ENCODE measurements at regions not wholly inside any gene's neighbourhood (a gene's known extent, or its start where the extent isn't known, plus 50 kb on each side); places are given as distances from the start of the nearest gene placed in this dataset.
"Not testable (repeated sequence)": the region's sequence is repeated elsewhere in the genome, so short reads cannot be mapped to it uniquely, and the experiment has no call there.

DNA sequence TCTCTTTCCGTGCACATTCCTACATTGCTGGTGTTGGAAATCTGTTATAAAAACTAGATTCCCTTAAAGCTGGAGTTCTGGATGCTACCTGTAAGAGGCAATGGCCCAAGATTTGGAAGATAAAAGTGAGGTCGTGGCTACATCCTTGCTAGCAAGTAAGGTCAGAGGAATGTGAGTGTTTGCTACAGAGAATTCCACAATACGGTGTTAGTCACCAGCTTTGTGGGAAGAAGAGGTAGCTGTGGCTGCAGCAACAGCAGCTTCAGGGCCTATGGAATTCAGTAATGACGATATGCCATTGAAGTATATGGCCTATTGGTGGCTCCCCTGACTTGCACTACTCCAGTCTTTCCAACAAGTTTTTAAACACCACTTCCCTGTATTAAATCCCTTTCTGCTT, 227.7 kb upstream of the TMEM260 start:
- no peak for DNase-seq

DNA sequence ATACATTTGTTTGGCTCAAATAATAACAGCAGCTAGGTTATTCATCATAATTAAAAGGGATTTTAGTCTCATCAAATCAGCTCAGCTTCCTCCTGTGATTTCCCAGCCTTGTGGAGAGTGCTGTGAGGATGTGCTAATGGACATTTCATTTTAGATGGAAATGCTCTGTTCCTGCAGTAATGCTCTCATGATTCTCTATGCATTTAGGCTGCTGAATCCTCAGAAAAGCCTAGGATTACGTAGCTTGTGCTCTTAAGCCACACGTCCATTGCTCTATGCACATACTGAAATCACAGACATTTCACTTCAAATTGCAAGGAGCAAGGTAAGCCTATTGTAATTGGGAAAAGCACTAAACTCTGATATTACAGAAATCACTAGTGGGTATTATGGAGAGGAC, 226.6 kb upstream of the TMEM260 start:
- no peak for DNase-seq

DNA sequence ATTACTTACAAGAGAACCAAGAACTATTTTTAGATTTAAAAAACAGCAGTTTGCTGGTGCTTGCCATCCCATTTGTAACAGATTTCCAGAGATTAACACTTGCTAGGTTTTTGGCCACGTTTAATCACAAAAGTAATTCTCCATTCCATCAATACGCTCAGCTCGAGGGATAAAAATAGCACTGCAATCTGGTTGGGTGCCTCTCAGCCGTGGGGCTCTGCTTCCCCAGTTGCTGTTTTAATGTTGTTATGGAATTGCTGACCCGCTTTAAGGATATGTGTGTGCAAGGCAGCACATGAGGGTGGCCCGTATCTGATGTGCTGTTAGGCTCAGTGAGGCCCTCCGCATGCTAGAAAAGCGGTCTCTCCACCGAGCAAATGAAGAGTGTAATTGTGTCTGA, 222.2 kb upstream of the TMEM260 start:
- DNase-seq = no peak

DNA sequence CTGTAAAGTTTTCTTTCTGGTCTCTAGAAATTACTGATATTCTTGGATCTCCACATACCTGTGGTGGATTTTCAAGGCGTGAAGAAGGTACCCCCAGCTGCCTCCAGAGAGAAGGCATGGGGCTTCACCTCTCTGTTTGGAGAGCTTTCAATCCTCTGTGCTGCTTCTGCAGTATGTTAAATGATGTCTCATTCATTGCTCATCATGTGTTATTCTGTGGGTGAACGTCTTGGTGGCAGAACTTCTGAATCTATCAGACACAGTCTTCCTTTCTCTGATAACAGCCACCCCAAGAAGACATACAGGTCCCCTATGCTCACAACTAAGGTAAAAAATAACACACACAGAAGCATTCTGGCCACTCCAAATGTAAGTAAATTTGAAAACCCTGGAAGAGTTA, 221.3 kb upstream of the TMEM260 start:
- no peak for DNase-seq

DNA sequence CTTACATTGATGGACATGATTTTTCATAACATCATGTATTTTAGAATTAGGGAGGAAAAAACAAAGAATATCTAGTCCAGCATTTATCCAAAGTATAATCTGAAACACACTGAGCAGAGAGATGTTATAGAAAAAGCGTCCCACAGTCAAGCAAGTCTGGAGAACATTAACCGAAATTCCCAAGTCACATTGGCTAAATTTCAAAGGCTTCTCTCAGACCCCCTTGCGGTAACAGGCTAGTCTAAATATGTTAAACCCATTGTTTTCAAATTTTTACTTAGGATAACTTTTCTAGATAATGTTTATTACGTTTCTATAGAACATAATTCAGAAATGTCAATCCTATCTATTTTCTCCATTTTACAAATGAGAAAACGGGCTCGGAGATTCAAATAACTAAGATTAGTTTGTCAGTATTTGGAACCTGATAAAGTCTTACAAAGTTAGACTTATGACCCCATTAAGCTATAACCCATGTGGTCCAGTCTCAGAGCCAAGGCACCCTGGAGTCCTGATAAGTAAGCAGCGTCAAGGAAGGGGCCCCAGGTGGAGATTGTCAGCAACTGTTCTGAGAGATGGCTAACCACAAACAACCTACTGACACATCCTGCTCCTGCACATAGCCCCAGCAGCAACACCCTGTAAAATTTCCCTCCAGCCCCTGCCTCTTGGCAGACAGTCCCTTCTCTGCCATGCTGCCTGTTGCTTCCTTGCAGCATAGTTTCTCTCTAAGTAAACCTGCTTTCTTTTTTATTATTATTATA, 220.6 kb upstream of the TMEM260 start:
- no peak for DNase-seq

DNA sequence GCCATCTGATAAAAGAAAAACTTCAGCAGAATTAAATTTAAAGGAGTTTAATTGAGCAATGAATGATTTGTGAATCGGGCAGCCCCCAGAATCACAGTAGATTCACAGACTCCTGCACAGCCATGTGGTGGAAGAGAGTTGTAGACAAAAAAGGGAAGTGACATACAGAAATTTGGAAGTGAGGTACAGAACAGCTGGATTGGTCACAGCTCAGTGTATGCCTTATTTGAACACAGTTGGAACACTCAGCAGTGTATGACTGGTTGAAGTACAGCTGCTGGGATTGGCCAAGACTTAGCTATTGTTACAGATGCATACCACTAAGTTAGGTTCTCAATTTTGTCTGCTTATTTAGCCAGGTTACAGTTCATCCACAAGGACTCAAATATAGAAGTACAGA, 213.9 kb upstream of the TMEM260 start:
- DNase-seq = not testable (repeated sequence)

DNA sequence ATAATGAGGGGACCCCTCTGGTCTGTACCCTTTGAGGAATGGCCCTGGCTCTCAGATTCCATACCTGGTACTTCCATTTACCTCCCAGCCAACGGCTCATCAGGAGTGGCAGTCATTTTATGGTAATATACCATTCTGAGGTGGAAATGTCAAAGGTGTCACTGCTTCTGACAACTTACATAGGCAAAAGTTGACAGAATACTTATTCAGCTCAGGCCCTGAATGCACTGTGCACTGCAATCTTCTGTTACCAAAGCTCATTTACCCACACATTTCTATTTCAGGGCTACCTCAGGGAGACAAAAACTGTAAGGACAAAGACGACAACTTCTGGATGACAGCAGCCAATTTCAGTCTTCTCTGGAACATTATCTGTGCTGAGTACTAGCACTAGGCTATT, 212.2 kb upstream of the TMEM260 start:
- no peak for DNase-seq

DNA sequence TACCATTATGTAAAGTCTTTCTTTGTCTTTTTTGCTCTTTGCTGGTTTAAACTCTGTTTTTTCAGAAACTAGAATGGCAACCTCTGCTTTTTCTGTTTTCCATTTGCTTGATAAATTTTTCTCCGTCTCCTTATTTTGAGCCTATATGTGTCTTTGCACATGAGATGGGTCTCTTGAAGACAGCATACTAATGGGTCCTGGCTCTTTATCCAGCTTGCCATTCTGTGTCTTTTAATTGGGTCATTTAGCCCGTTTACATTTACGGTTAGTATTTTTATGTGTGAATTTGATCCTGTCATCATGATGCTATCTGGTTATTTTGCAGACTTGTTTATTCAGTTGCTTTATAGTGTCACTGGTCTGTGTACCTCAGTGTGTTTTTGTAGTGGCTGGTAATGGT, 207.9 kb upstream of the TMEM260 start:
- no peak for DNase-seq

DNA sequence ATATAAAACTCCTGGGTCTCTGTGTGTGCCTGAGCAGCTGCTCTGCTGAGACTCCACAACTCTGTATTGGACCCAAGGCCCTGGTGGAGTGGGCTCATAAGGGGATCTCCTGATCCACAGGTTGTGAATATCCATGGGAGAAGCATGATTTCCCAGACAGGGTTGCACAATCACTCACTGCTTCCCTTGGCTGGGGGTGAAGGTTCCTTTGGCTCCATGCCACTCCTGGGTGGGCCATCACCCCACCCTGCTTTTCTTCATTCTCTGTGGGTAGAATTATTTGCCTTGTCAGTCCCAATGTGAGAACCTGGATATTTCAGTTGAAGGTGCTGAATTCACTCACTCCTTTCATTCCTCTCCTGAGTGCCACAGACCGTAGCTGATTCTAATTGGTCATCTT, 205.2 kb upstream of the TMEM260 start:
- no peak for DNase-seq

DNA sequence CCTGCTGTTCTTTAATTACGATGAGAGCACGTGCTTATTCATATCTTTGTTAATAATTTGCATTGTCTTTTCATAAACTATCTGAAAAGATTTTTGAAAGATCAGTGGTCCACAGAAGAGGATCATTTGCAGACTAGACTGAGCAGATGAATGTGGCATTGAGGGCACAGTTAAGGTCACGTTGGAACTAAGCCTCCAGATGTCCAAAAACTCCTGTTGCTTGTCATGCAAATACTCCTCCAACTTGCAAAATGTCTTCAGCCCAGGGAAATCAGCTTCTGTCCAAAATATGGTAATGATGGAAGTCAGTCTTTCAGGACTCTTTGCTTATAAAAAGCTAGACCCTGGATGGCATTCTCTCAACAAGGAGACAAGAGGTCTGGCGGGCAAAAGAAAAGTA, 201.6 kb upstream of the TMEM260 start:
- DNase-seq = no peak

DNA sequence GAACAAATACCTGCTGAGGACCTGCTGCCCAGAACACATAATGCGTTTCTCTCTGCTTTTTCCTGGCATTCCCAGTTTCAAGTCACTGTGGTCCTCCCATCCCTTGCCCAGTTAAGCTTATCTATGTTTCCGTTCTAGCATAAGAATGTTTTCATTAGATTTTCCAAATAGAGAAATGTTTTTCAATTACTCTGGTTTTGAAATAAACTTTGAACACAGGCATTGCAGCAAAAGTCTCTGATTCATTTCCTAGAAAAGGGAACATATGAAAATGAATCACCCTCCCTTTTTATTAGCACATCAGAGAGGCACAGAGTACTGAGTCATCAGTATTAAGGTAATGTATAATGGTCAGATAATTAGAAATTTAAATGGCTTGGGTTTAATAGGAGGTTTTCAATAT, 201.1 kb upstream of the TMEM260 start:
- no peak for DNase-seq

DNA sequence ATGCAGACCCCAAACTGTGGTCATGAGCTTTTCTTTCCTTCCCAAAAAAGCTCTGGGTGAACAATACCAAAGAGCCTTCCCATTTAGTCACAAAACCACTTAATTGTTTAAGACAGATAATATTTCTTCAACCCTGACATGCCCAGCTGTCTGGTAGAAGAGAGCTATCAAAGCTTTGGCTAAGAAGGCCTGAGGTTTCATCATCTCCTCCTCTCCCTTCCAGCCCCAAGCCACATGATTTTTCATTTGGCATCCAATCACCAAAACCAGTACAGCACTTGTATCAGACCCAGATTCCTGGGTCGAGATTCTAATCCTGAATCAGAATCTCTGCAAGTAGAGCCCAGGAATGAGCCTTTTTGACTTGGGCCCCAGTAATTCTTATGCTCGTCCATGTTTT, 199.6 kb upstream of the TMEM260 start:
- DNase-seq = no peak

DNA sequence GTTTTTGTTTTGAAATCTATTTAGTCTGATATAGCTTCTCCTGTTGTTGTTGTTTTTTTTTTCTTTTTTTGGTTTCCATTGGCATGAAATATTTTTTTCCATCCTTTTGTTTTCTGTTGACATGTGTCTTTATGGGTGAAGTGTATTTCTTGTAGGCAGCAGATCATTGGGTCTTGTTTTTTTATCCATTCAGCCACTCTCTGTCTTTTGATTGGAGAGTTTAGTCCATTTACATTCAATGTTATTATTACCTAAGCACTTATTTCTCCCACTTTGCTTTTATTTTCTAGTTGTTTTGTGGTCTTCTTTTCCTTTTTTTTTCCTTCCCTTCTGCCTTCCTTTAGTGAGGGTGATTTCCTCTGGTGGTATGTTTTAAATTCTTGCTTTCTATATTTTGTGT, 193.6 kb upstream of the TMEM260 start:
- no peak for DNase-seq

DNA sequence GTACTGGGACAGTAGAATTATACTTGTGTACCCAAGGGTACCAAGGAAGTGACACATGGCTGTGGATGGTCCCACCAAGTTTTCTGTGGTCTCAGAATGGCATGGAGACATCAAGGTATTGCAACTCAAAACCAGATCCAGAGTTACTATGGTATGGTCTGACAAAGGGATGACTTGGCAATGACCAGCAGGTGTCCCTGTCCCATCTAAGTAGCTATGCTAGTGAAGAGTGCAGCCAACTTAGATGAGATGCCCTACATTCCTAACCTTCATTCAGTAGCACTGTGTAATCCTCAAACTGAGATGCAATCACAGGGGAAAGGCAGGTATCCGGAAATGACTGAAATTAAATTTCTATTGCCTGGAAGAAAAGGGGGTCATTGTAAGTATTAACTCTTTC, 188.7 kb upstream of the TMEM260 start:
- no peak for DNase-seq

DNA sequence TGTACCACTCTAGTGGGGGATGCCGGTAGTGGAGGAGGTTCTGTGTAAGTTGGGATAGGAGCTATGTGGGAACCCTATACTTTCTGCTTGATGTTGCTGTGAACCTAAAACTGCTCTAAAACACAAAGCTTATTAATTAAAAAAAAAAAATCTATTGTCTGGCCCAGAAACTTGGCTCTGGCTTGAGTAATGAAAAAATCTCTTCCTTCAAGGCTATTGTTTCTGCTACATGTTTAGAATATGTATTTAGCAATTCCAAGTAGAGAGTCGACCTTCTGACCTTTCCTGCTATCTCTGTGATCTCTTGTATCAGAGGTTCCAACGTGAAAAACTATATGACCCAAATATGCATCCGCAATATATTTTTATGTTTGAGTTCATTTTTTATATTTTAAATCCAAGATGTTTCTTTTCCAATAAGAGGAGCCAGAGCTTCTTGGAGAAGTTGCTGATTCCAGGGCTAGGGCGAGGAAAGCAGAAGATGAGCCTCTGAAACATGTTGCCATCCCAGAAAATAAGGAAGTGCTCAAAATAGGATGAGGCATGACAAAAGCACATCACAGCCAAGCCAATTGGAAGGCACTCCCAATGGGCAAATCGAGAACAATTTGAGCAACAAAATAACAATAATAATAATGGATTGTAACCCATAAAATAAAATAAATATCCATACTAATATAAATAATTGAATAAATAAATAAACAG, 184.6 kb upstream of the TMEM260 start:
- DNase-seq = no peak

DNA sequence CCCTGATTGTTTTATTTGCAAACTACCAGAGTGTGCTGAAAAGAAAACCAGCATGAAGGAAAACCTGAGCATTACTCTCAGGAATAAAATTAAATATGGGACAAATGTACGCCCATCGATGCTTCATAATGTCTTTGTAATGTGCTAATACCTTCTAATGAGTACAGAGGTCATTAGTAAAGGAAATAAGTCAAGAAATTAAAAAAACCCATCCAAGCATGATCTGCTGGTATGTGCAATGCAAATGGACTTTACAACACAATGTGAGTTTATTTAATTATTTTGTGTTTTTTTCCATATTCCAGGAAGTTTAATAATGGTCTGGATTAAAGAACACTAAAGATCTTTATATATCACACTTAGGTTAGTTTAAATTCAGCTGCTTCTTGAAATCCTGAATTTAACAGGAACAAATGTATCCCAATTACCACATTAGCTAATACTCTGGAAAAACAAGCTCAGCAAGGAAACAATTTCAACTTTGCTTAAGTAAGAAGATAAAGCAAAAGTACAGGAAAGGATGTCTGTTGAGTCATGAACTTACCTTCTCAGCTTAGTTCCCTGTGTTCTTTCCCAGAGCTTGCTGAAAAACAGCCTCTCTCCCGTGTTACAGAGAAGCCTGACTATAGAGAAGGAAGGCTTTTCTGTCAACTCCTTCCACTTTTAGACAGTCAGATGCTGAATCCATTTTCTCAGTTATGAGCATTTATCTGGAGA, 179.3 kb upstream of the TMEM260 start:
- DNase-seq = no peak

DNA sequence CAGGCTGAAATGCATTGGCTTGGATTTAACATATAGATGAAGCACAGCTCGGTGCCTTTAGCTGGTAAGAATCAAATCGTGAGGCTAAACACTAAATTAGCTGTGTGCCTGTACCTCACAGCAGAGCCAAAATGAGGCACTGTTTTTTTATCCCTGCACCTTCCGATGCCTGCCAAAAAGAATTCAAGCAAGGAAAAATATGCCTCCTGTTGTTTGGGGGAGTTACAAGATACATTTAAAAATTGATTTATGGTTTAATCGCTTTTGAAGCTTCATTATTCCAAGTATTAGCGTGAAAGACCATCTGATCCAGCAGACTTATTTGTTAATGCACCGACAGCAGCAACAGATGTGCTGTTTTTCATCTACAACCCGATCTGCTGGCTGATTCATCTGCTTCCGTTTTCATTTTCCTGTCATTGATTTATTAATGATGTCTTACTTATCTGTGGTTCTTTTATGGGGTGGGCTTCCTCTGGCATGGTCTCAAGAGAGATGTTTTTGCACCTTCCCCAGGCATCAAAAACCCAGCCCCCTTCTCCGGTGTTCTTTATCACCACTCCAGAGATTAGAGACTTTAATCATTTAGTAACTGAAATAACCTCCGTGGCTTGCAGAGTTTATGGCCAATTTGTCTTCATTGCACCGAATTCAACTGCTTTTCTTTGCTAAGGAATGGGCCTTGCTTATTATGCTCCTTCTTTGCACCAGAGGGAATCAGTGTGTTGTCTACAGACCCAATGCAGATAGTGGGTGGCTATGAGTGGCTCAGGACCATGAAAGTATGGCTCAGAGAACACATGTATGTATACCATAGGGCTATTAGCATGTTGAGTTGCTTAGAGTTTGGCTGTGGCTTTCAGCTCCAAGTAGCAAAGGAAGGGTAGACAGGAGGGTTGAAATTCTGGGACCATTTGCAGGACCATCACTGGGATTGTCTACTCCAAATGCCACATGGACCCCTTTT, 166.8 kb upstream of the TMEM260 start:
- DNase-seq = no peak

DNA sequence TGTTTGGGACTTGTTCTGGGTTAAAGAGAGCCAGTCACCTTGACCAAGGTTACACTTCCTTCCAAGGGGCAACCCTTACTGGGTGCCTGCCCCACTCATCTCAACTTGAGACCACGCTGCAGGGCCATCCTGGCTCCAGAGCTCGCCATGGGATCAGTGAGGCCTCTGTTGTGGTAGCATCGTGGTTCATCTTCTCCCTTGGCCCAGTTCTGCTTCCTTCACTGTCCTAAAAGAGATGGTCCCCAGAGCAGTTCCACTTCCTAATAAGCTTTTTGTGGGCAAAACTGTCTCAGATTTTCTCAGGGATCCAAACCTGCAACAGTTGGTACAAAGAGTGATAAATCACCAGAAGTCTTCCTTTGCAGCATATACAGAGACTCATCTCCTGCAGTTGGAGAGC, 165.9 kb upstream of the TMEM260 start:
- no peak for DNase-seq

DNA sequence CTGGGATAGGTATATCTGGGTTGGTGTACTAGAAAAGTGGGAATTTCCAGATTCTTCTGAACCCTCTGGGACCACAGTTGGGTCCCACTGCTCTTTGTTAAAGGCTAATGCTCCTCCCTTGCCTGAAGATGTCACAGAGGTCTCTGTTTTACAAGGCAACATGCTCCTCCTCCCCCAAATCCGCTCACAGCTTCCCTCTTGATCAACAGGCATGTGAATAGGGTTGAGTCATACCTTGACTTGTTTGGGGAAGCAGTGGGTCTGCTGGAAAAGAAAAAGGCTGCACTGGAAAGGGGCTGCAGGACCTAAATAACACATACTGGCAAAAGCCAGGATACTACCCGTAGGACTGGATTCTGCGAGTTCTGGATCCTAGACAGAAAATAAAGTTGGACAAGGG, 165.4 kb upstream of the TMEM260 start:
- DNase-seq = no peak

DNA sequence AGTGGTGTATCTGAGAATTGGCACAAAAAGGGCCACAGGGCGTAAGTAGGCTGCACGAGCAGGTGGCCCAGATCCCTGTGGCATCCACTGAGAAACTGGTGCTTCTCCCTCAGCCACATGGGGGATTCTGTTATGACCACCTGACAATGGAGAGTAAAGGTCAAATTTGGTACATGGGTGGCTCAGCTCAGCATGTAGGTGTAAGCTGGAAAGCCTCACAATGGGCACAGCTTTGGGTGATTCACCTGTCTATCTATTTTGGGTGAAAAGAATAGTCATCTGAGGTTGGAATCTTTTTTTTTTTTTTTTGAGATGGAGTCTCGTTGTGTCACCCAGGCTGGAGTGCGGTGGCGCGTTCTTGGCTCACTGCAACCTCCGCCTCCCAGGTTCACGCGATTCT, 163.4 kb upstream of the TMEM260 start:
- DNase-seq = no peak

DNA sequence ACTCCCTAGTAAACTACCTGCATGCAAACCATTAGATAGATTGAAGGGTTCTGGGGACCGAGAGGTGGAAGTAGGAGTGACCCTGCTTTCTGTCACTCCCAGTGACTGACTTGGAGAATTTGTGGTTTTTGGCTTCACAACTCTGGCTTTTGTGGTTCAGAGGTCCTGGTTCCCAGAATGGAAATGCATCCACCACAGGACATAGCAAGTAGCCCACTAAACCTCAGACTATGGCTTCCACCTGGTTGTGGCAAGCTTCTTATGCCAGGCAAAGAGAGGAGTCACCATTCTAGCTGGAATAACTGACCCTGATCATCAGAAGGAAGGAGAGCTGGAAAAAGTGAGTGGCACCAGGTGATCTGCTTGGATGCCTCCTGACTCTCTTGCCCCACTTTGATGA, 162.4 kb upstream of the TMEM260 start:
- no peak for DNase-seq

DNA sequence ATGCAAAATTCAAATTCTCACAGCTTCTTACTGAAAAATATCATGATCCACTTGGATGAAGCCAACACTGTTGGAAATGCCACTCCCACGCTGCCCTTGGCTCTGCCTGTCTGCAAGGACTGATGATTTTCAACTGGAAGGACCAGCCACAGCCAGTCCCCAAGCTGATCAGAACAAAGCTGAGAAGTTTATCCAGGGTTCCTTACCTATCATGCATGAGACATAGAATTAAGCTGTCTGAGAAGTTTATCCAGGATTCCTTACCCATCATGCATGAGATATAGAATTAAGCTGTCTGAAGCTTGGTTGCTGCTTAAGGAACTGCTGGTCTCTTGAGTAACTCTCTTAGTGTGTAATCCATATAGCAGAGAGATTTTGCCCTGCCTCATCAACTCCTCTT, 159.8 kb upstream of the TMEM260 start:
- DNase-seq = no peak

DNA sequence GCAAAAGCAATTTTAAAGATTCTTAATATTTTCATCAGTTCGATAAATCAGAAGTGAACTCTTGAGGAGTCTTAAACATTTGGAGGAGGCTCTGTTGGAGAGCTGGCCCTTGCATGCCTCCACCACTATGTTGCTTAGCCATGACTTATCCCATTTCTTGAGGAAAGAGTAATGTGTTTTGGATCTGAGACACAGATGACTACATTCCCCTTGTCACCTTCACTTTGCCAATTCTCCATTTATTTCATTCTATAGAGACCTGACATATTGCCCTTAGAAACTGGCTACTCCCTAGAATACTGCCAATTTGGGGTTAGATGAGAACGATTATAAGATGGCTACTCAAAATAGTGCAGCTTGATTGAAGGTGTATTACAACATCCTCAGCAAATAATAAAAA, 157.4 kb upstream of the TMEM260 start:
- DNase-seq = no peak
